ENCODE measurements at regions not wholly inside any gene's neighbourhood (a gene's known extent, or its start where the extent isn't known, plus 50 kb on each side); places are given as distances from the start of the nearest gene placed in this dataset.

DNA sequence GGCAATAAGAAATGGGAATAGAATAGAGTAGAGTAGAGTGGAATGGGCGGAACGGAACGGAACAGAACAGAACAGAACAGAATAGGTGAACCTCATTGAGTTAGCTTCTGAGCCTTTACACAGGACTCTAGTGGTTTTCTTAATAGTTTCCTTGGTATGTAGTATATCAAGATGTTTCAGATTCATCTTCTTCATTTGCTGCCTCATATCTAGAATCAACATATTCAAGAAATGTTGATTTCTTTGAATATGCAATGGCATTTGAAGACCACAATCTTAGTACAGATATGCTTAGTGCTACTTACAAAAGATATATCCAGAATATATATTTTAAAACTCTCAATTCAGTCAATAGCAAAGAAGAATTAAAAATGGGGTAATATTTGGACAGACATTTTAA lies 133.8 kb downstream of the TSEN15 start:
- Histone ChIP-seq H3K4me3 (no peak overlapping the region), H3K9me3 (no peaks in the 10 kb centered on the region), H3K27ac (no peak overlapping the region), H3K27me3 (replicated peaks; ENCODE audit: insufficient read depth) (no peaks in the 10 kb centered on the region), H3K36me3 (no peaks in the 10 kb centered on the region), H3K4me1 (replicated peaks) (no peaks in the 10 kb centered on the region)
- no peak for DNase-seq (ENCODE audit: low spot score)
- 98% methylated on average over 3 of the region's 3 CpGs for WGBS
- TF ChIP-seq POLR2A (IDR thresholded peaks at IDR 0.05) (no peak), CTCF (IDR thresholded peaks at IDR 0.05) (no peak), POLR2AphosphoS5 (IDR thresholded peaks at IDR 0.05) (no peak)
- intact Hi-C loops (cut with DNase I): no loop called here

GRCh38 chr1:184186167-184186566 lies 134.6 kb downstream of the TSEN15 start:
- DNase-seq (ENCODE audit: low spot score): no peak
- Histone ChIP-seq H3K4me3 (no peak overlapping the region), H3K27me3 (replicated peaks; ENCODE audit: insufficient read depth) (no peaks in the 10 kb centered on the region), H3K27ac (no peak overlapping the region), H3K4me1 (replicated peaks) (no peaks in the 10 kb centered on the region), H3K36me3 (no peaks in the 10 kb centered on the region), H3K9me3 (no peaks in the 10 kb centered on the region)
- intact Hi-C loops (cut with DNase I): no loop called here
- no peak for TF ChIP-seq POLR2A (IDR thresholded peaks at IDR 0.05)
- no peak for TF ChIP-seq POLR2AphosphoS5 (IDR thresholded peaks at IDR 0.05)
- TF ChIP-seq CTCF (IDR thresholded peaks at IDR 0.05): no peak

DNA sequence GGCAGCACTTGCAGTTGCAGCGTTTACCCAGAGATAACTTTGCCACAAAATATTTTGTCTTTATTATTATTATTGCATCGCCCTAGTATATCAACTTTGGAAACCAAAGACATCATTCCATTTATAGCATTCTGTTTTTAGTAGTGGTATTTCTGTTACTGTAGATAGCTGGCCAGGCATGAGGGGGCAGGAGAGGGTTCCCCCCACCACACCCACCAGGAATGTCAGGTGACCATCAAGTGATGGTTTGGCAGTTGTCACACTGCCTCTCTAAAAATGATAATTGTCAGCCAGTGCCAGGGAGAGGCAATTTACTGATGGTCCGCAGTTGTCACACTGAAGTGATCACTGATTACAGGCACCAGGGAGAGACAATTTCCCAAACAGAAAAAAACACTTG lies 135.6 kb downstream of the TSEN15 start:
- H3K9me3 ChIP-seq: no peaks in the 10 kb centered on the region
- no peaks in the 10 kb centered on the region for H3K36me3 ChIP-seq
- H3K4me3 ChIP-seq: no peak overlapping the region
- no peak for DNase-seq (ENCODE audit: low spot score)
- H3K27me3 ChIP-seq (replicated peaks; ENCODE audit: insufficient read depth): no peaks in the 10 kb centered on the region
- no peaks in the 10 kb centered on the region for H3K4me1 ChIP-seq (replicated peaks)
- TF ChIP-seq POLR2AphosphoS5 (IDR thresholded peaks at IDR 0.05) (no peak), POLR2A (IDR thresholded peaks at IDR 0.05) (no peak), CTCF (IDR thresholded peaks at IDR 0.05) (no peak)
- intact Hi-C loops (cut with DNase I): no loop called here
- no peak overlapping the region for H3K27ac ChIP-seq
- 91% methylated on average over 3 of the region's 3 CpGs for WGBS

DNA sequence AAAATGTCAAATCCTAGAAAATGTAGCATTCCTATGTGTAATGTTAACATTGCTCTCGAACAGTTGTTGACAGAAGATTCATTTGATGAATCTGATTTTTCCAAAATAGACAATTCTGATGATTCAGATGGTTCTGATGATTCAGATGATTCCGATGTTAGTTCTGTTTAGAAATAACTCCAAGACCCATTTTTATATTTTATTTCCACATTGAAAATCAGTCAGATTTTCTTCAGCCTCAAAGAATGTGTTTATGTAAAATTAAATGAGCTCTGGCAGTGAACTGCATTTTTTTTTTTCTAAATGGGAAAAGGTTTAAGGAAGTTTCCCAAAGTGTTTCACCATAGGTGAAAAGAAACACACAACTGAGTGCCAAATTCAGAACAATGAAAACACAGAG lies 136.5 kb downstream of the TSEN15 start:
- Histone ChIP-seq H3K4me1 (replicated peaks) (no peaks in the 10 kb centered on the region), H3K4me3 (no peak overlapping the region), H3K9me3 (no peaks in the 10 kb centered on the region), H3K27me3 (replicated peaks; ENCODE audit: insufficient read depth) (no peaks in the 10 kb centered on the region), H3K36me3 (no peaks in the 10 kb centered on the region), H3K27ac (no peak overlapping the region)
- no peak for DNase-seq (ENCODE audit: low spot score)
- intact Hi-C loops (cut with DNase I): no loop called here
- WGBS: 71% methylated on average over 2 of the region's 2 CpGs
- TF ChIP-seq POLR2AphosphoS5 (IDR thresholded peaks at IDR 0.05) (no peak), CTCF (IDR thresholded peaks at IDR 0.05) (no peak)

DNA sequence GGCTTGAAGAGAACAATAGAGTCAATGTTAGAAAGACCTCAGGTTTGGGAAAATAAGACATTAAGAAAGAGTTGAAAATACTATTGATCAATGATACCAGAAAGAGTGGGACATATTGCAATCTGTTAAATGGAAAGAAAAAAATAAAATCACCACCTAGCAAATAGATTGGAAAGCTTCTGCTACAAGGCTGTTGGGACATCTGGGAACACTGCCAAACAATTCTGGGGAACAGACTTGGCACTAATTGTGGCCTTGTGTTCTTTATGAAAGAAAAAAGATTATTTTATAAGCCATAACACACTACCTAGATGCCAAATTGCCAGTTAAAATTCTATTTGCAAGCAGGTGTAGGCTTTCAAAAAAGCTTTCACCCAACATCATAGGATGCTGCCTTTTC lies 137.8 kb downstream of the TSEN15 start:
- no peak for DNase-seq (ENCODE audit: low spot score)
- Histone ChIP-seq H3K4me1 (replicated peaks) (no peaks in the 10 kb centered on the region), H3K4me3 (no peak overlapping the region), H3K27me3 (replicated peaks; ENCODE audit: insufficient read depth) (no peaks in the 10 kb centered on the region), H3K9me3 (no peaks in the 10 kb centered on the region), H3K36me3 (no peaks in the 10 kb centered on the region), H3K27ac (no peak overlapping the region)
- intact Hi-C loops (cut with DNase I): no loop called here
- TF ChIP-seq POLR2AphosphoS5 (IDR thresholded peaks at IDR 0.05) (no peak), POLR2A (IDR thresholded peaks at IDR 0.05) (no peak), CTCF (IDR thresholded peaks at IDR 0.05) (no peak)

Data from prostate gland (tissue), 2 donors.